ENCODE measurements at regions not wholly inside any gene's neighbourhood (a gene's known extent, or its start where the extent isn't known, plus 50 kb on each side); places are given as distances from the start of the nearest gene placed in this dataset.

- no peak for TF ChIP-seq EZH2 (IDR thresholded peaks at IDR 0.05; ENCODE audit: low read length)
- no peak for TF ChIP-seq CTCF (optimal IDR thresholded peaks at IDR 0.05 in 1 of 3, IDR thresholded peaks at IDR 0.05 in 1 of 3, conservative IDR thresholded peaks at IDR 0.05 in 1 of 3; ENCODE audit: extremely low read depth in 1 of 3, insufficient read depth in 2 of 3, low read length in 3 of 3)
These were observed 155.4 kb downstream of the CARTPT start for GRCh38 chr5:71874521-71874920.
